GM23338 (cell line): ENCODE measurements at regions not wholly inside any gene's neighbourhood (a gene's known extent, or its start where the extent isn't known, plus 50 kb on each side); places are given as distances from the start of the nearest gene placed in this dataset.

Experiments used
- ATAC-seq: fragments of 200-7000 bp; cut with Tn5 transposase; 3 replicates; pipeline ENCODE4 v1.9.1; 2020
- DNase-seq: peaks from one replicate; pipeline ENCODE4 v3.0.0-alpha.2; 2015; ENCODE audit warnings: low spot score
- H2AFZ ChIP-seq: fragments of 200-600 bp; sonication (generic); 2 replicates; pipeline ENCODE4 v1.8.0; 2016; ENCODE audit warnings: antibody characterized with exemption, mild to moderate bottlenecking, moderate library complexity
- H3F3A ChIP-seq: fragments of 200-600 bp; sonication (generic); replicated peaks from 2 replicates; pipeline ENCODE4 v1.8.0; 2017; ENCODE audit warnings: antibody characterized with exemption, mixed run types, low read depth
- H3K27ac ChIP-seq: fragments of 200-600 bp; sonication (generic); 2 replicates; pipeline ENCODE4 v1.6.1; 2016; ENCODE audit warnings: low read depth
- H3K27me3 ChIP-seq: fragments of 200-600 bp; sonication (generic); 2 replicates; pipeline ENCODE4 v1.8.0; 2016; ENCODE audit warnings: mild to moderate bottlenecking, mixed run types, moderate library complexity; ENCODE audit not compliant: insufficient read depth
- H3K36me3 ChIP-seq: fragments of 200-600 bp; sonication (generic); 2 replicates; pipeline ENCODE4 v1.8.0; 2016; ENCODE audit warnings: mild to moderate bottlenecking; ENCODE audit not compliant: insufficient read depth
- H3K4me1 ChIP-seq: fragments of 200-600 bp; sonication (generic); 2 replicates; pipeline ENCODE4 v1.8.0; 2016; ENCODE audit warnings: mild to moderate bottlenecking, moderate library complexity; ENCODE audit not compliant: insufficient read depth
- H3K4me2 ChIP-seq: fragments of 200-600 bp; sonication (generic); 2 replicates; pipeline ENCODE4 v1.7.1; 2017; ENCODE audit warnings: mixed run types
- H3K4me3 ChIP-seq: fragments of 200-600 bp; sonication (generic); 2 replicates; pipeline ENCODE4 v1.6.1; 2016; ENCODE audit warnings: mixed run types
- H3K79me2 ChIP-seq: fragments of 200-600 bp; sonication (generic); replicated peaks from 2 replicates; pipeline ENCODE4 v1.8.0; 2017; ENCODE audit warnings: mild to moderate bottlenecking; ENCODE audit not compliant: insufficient read depth
- H3K9me2 ChIP-seq: fragments of 200-600 bp; sonication (generic); 2 replicates; pipeline ENCODE4 v1.8.0; 2017; ENCODE audit not compliant: insufficient read depth
- H4K20me1 ChIP-seq: fragments of 200-600 bp; sonication (generic); replicated peaks from 2 replicates; pipeline ENCODE4 v1.8.0; 2017; ENCODE audit warnings: mild to moderate bottlenecking; ENCODE audit not compliant: insufficient read depth
- H3K27ac Mint-ChIP-seq: 2 replicates; pipeline ENCODE4 v1.8.0; 2020; ENCODE audit warnings: inconsistent platforms, mild to moderate bottlenecking, moderate library complexity, mixed read lengths
- H3K27me3 Mint-ChIP-seq: 3 replicates; pipeline ENCODE4 v1.8.0; 2022; ENCODE audit warnings: low read depth, mild to moderate bottlenecking, moderate library complexity, mixed read lengths, inconsistent platforms; ENCODE audit not compliant: insufficient read depth, poor library complexity
- H3K36me3 Mint-ChIP-seq: 3 replicates; pipeline ENCODE4 v1.8.0; 2021; ENCODE audit warnings: low read depth, mild to moderate bottlenecking, inconsistent platforms, moderate library complexity, mixed read lengths
- H3K4me1 Mint-ChIP-seq: 3 replicates; pipeline ENCODE4 v1.8.0; 2020; ENCODE audit warnings: mild to moderate bottlenecking, inconsistent platforms, mixed read lengths
- H3K4me3 Mint-ChIP-seq: 3 replicates; pipeline ENCODE4 v1.8.0; 2021; ENCODE audit warnings: moderate library complexity, mild to moderate bottlenecking, inconsistent platforms, mixed read lengths
- H3K9me3 Mint-ChIP-seq: 3 replicates; pipeline ENCODE4 v1.8.0; 2020; ENCODE audit warnings: moderate library complexity, mild to moderate bottlenecking, inconsistent platforms, mixed read lengths
- CREB1 ChIP-seq: fragments of 250-450 bp; sonication (Bioruptor Pico); IDR thresholded peaks from 2 replicates; pipeline ENCODE4 v1.5.0; 2020; ENCODE audit warnings: low read depth, mild to moderate bottlenecking, moderate library complexity
- CTCF ChIP-seq, 2 experiments: fragments of 200-600 bp in 1 of 2; sonication (generic) in 1 of 2; conservative IDR thresholded peaks; 2 replicates each; pipeline versions ENCODE4 v1.5.1 to v1.6.1; 2016 to 2017; ENCODE audit warnings: antibody characterized with exemption in 2 of 2, low read depth in 2 of 2, mild to moderate bottlenecking in 2 of 2, moderate library complexity in 1 of 2
- ETS1 ChIP-seq: IDR thresholded peaks from 2 replicates; pipeline ENCODE4 v1.6.1; 2016; ENCODE audit warnings: antibody characterized with exemption
- EZH2 ChIP-seq: fragments of 200-600 bp; sonication (generic); IDR thresholded peaks from one replicate; pipeline ENCODE4 v1.8.0; 2017; ENCODE audit warnings: antibody characterized with exemption, mild to moderate bottlenecking, low read depth; ENCODE audit not compliant: unreplicated experiment
- JUNB ChIP-seq: IDR thresholded peaks from one replicate; pipeline ENCODE4 v1.6.1; 2016; ENCODE audit warnings: antibody characterized with exemption; ENCODE audit not compliant: unreplicated experiment
- NANOG ChIP-seq: IDR thresholded peaks from 2 replicates; pipeline ENCODE4 v1.6.1; 2016; ENCODE audit warnings: antibody characterized with exemption, borderline replicate concordance
- POLR2AphosphoS5 ChIP-seq: IDR thresholded peaks from 2 replicates; pipeline ENCODE4 v1.6.1; 2016; ENCODE audit warnings: antibody characterized with exemption, low read depth
- STAT1 ChIP-seq: IDR thresholded peaks from one replicate; pipeline ENCODE4 v1.6.1; 2016; ENCODE audit warnings: antibody characterized with exemption; ENCODE audit not compliant: unreplicated experiment
- ZNF114 ChIP-seq: fragments of 250-450 bp; sonication (Bioruptor Pico); IDR thresholded peaks from 2 replicates; pipeline ENCODE4 v1.5.0; 2020; ENCODE audit warnings: mild to moderate bottlenecking, moderate library complexity
- ZNF331 ChIP-seq: fragments of 250-450 bp; sonication (Bioruptor Pico); IDR thresholded peaks from 2 replicates; pipeline ENCODE4 v1.5.0; 2020; ENCODE audit warnings: low read depth, mild to moderate bottlenecking, moderate library complexity
- TF ChIP-seq, protein P1 (sequence below): IDR thresholded peaks from one replicate; pipeline ENCODE4 v1.6.1; 2018; ENCODE audit warnings: antibody characterized with exemption; ENCODE audit not compliant: unreplicated experiment

- Histone ChIP-seq H3K27ac (no peak overlapping the region), H3K79me2 (no peaks in the 10 kb centered on the region), H3K27me3 (no peaks in the 10 kb centered on the region), H3K4me1 (no peaks in the 10 kb centered on the region), H3F3A (no peaks in the 10 kb centered on the region), H4K20me1 (no peaks in the 10 kb centered on the region), H3K9me2 (no peaks in the 10 kb centered on the region), H3K4me3 (no peak overlapping the region), H3K36me3 (no peaks in the 10 kb centered on the region), H2AFZ (no peak overlapping the region), H3K4me2 (no peak overlapping the region)
- Mint-ChIP-seq H3K27ac (no peak overlapping the region), H3K4me1 (peaks cover 8% of the 10 kb centered on the region; the same call in 2 of the 3 replicates), H3K36me3 (no peaks in the 10 kb centered on the region), H3K9me3 (no peaks in the 10 kb centered on the region), H3K4me3 (no peak overlapping the region), H3K27me3 (peaks cover 2% of the 10 kb centered on the region)
- no peak for TF ChIP-seq STAT1
- TF ChIP-seq CTCF (conservative IDR thresholded peaks at IDR 0.05; ENCODE audit: low read depth in 2 of 2): no peak
- no peak for TF ChIP-seq CREB1 (CRISPR knock-in tag)
- TF ChIP-seq ETS1: no peak
- TF ChIP-seq EZH2: no peak
- TF ChIP-seq ZNF114 (CRISPR knock-in tag): no peak
- no peak for TF ChIP-seq POLR2AphosphoS5
- no peak for DNase-seq
- no peak for ATAC-seq
Observed at GRCh38 chrX:8052909-8053308, 118.2 kb downstream of the VCX2 start.

GRCh38 chrX:8049827-8050226 lies 121.2 kb downstream of the VCX2 start:
- DNase-seq: no peak
- Histone ChIP-seq H2AFZ (no peak overlapping the region), H3K4me1 (no peaks in the 10 kb centered on the region), H3K4me2 (no peak overlapping the region), H3K79me2 (no peaks in the 10 kb centered on the region), H3K27ac (no peak overlapping the region), H3F3A (no peaks in the 10 kb centered on the region), H4K20me1 (no peaks in the 10 kb centered on the region), H3K9me2 (no peaks in the 10 kb centered on the region), H3K27me3 (no peaks in the 10 kb centered on the region), H3K4me3 (no peak overlapping the region), H3K36me3 (no peaks in the 10 kb centered on the region)
- Mint-ChIP-seq H3K9me3 (no peaks in the 10 kb centered on the region; the same call in 2 of the 3 replicates), H3K27me3 (peaks cover 2% of the 10 kb centered on the region), H3K4me3 (no peak overlapping the region), H3K36me3 (no peaks in the 10 kb centered on the region), H3K4me1 (peaks cover 6% of the 10 kb centered on the region; the same call in 2 of the 3 replicates), H3K27ac (no peak overlapping the region)
- ATAC-seq: no peak
- no peak for TF ChIP-seq ZNF331
- TF ChIP-seq POLR2AphosphoS5: no peak
- TF ChIP-seq EZH2: no peak
- TF ChIP-seq CREB1 (CRISPR knock-in tag): no peak
- TF ChIP-seq, protein P1, sequence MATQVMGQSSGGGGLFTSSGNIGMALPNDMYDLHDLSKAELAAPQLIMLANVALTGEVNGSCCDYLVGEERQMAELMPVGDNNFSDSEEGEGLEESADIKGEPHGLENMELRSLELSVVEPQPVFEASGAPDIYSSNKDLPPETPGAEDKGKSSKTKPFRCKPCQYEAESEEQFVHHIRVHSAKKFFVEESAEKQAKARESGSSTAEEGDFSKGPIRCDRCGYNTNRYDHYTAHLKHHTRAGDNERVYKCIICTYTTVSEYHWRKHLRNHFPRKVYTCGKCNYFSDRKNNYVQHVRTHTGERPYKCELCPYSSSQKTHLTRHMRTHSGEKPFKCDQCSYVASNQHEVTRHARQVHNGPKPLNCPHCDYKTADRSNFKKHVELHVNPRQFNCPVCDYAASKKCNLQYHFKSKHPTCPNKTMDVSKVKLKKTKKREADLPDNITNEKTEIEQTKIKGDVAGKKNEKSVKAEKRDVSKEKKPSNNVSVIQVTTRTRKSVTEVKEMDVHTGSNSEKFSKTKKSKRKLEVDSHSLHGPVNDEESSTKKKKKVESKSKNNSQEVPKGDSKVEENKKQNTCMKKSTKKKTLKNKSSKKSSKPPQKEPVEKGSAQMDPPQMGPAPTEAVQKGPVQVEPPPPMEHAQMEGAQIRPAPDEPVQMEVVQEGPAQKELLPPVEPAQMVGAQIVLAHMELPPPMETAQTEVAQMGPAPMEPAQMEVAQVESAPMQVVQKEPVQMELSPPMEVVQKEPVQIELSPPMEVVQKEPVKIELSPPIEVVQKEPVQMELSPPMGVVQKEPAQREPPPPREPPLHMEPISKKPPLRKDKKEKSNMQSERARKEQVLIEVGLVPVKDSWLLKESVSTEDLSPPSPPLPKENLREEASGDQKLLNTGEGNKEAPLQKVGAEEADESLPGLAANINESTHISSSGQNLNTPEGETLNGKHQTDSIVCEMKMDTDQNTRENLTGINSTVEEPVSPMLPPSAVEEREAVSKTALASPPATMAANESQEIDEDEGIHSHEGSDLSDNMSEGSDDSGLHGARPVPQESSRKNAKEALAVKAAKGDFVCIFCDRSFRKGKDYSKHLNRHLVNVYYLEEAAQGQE: no peak
- TF ChIP-seq NANOG: no peak
- no peak for TF ChIP-seq JUNB
- no peak for TF ChIP-seq ZNF114 (CRISPR knock-in tag)
